ENCODE measurements at regions not wholly inside any gene's neighbourhood (a gene's known extent, or its start where the extent isn't known, plus 50 kb on each side); places are given as distances from the start of the nearest gene placed in this dataset.

DNA sequence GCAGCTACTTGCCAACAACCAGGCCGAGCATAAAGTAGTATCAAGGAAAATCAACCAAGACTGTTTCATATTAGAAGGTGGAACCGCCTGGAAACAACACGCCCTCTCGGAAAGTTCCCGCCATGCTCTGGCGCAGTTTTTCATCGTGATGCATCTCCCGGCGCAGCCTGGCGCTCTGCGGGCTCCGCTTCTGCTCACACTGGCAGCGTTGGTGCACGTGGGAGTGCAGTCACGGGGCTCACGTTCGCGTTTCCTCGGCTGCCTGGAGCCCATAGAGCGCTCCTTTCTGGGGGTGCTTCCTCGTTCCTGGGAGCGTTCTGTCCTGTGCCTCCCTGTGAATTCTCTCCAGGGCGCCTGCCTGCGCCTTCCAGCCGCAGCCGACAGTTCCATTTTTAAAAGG, 227.3 kb downstream of the TBXT start:
- no peak for DNase-seq

- no peak for DNase-seq
Measured at GRCh38 chr6:165939601-165940290, 227.9 kb downstream of the TBXT start.

GRCh38 chr6:165939047-165939446, 228.6 kb downstream of the TBXT start:
- DNase-seq = no peak

- no peak for DNase-seq
Measured at GRCh38 chr6:165937564-165938358, 229.9 kb downstream of the TBXT start.

GRCh38 chr6:165936660-165937059, 231.0 kb downstream of the TBXT start:
- no peak for DNase-seq

DNA sequence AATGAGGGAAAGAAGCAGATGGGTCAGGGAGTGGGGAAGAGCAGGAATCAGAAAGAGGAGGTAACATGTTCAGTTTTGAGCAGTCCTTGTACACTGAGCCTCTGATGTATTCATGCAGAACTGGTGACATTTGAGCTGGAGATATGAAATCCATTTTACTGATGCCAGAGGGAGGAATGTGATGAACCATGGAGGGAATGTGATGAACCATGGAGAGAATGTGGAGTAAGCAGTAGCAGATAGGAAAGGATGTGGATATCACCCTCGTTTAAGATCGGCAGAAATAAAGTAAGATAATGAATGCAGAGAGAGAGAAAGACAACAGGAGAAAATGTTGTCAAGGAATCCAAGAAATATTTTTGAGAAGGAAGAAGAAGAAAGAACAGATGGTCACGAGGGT, 231.6 kb downstream of the TBXT start:
- DNase-seq = no peak

GRCh38 chr6:165931675-165932074, 236.0 kb downstream of the TBXT start:
- DNase-seq = no peak

- no peak for DNase-seq
Measured at GRCh38 chr6:165930668-165931214, 236.9 kb downstream of the TBXT start.

DNA sequence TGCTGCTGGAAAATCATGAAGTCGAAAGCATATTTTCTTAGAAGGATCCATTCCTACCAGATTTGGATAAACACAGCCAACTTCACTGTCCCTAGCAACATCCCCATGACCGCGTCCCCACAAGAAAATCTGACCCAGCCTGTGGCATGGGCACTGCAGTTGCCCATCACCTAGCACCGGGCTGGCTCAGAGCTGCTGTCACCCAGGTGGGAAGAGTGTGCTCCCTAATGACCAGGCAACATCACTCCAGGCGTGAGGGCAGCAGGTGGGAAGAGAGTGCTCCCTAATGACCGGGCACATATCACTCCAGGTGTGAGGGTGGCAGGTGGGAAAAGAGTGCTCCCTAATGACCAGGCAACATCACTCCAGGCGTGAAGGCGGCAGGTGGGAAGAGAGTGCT, 238.0 kb downstream of the TBXT start:
- DNase-seq = no peak

GRCh38 chr6:165926378-165926777, 241.3 kb downstream of the TBXT start:
- no peak for DNase-seq

GRCh38 chr6:165925474-165926156, 242.0 kb downstream of the TBXT start:
- no peak for DNase-seq

DNA sequence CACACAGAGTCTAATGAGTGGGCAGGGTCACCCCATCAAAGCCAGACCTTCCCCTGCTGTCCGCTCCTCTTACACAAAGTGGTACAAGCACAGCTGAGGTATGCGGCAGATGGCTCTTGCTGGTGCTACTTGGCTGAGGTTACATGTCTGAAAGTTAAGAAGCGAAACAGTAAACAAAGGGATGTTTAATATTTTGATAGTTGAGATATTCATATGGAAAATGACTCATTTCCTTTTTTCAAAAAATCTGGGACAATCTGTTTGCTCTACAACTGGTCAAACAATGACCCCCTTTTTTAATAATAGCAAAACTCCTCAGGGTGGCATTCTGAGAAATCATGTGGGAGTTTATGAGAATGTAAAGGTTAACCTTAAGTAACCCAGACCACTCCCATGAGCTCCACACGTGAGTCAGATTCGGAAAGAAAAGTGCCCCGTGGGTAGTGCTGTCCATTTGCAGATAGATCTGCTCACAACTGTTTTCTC, 245.3 kb downstream of the TBXT start:
- DNase-seq = no peak

GRCh38 chr6:165920896-165921671, 246.6 kb downstream of the TBXT start:
- no peak for DNase-seq

DNA sequence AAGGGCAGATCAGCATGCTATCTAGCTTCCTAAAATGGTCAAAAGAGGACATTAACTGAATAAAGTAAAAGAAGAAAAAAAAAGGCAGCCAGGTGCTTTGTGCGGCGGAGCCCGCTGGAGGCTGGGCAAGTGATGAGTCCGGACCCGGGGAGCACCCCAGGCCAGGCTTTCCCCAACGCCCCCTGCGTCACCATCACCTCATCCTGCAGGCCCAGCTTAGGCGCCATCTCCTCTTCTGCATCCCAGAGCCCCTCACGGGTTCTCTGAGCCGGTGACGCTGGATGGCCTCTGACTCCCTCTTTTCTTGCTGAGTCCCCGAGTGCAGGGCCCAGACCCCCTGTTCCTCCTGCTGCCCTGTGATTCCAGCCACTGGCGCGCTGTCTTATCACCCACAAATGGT, 250.1 kb downstream of the TBXT start:
- DNase-seq = no peak

DNA sequence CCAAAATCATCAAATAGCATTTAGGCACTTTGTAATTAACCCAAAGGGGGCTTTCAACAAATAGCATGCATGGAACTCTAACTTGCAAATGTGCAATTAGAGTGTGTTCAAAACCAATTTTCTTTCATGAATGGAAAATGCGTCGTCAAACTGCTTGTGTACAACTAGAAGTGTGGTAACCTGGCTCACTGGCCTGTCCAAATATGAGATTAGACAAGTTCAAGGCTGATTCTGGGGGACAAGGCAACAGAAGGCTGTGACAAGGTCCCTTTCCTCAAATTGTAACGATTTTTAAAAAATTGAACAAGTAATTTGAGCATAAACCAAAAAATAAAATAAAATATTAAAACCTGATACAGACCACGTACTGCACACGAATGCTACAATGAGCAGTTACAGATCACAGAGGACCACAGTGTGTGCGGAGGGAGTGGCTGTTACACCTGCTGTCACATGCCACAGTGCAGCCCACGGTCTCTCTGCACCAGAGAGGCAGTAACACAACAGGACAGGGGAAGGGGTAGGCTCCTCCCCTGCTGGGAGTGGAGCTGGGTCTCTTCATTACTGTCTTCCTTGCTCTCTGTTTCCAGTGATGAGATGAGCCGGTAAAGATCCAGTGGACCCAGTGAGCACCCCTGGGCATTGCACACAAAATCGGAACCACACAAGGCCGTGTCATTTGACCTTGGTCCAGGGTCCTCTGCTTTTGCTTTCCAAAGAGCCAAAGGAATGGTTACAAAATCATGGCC, 252.2 kb upstream of the PDE10A start:
- no peak for DNase-seq

DNA sequence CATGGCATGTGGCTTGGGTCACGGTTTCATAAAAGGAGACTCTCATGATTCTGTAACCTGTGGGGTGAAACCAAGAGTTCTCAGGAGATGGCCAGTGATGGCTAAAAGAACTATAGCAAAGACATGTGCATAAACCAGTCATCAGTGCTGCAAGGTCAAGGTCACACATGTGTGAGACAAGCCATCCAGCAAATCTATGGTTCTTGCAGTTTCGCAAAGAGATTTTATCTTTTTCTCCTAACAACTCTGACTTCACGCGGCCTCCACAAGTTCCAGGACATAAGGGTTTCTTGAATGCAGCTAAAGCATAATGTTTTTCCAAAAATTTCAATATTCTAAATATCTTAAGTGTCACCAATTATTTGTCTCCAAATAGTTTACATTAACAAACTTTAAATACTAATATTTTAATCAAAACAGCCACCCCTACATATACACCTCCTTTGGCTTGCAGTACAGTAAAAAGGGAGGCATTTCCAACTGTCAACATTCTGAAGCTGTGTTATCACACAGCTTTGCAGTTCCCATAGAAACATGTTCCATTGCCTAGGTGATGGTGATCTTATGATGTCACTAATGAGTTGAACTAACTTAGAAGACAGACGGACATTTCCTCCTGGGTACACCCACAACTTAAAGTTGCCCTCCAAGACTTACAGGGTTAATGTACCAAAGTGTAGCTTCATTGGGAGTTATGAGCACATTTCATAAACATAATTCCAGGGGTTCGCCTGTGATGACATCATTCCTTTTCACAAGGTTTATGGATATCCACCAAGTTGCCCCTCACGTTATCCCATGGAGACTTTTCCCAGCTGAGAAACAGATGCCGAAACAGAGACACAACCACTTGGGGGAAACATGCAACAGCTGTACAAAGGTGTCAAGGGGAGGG, 250.9 kb upstream of the PDE10A start:
- no peak for DNase-seq

- DNase-seq = no peak
Measured at GRCh38 chr6:165910184-165910966, 247.3 kb upstream of the PDE10A start.

GRCh38 chr6:165906736-165907135, 243.7 kb upstream of the PDE10A start:
- no peak for DNase-seq

GRCh38 chr6:165905744-165906143, 242.7 kb upstream of the PDE10A start:
- DNase-seq = no peak

GRCh38 chr6:165900970-165901369, 237.9 kb upstream of the PDE10A start:
- DNase-seq = no peak
